GM20000 (cell line): ENCODE measurements at regions not wholly inside any gene's neighbourhood (a gene's known extent, or its start where the extent isn't known, plus 50 kb on each side); places are given as distances from the start of the nearest gene placed in this dataset.

ENCODE experiments used
- DNase-seq: peaks from one replicate; pipeline ENCODE4 v3.0.0; 2012; ENCODE audit warnings: low spot score
- CTCF ChIP-seq: IDR thresholded peaks from 2 replicates; pipeline ENCODE4 v1.5.1; 2012; ENCODE audit warnings: mild to moderate bottlenecking, control low read depth; ENCODE audit errors: extremely low read depth, missing control alignments

- no peak for TF ChIP-seq CTCF
- no peak for DNase-seq
Measured at GRCh38 chr1:117678246-117678977, 72.6 kb downstream of the TENT5C start.

- DNase-seq, result no peak
- no peak for TF ChIP-seq CTCF
Measured at GRCh38 chr1:117679299-117679698, 73.5 kb downstream of the TENT5C start.

- TF ChIP-seq CTCF, result no peak
- no peak for DNase-seq
Measured at GRCh38 chr1:117679868-117680267, 74.0 kb downstream of the TENT5C start.

- TF ChIP-seq CTCF, result no peak
- DNase-seq, result no peak
Measured at GRCh38 chr1:117680316-117681002, 74.6 kb downstream of the TENT5C start.

GRCh38 chr1:117681093-117681900, 75.4 kb downstream of the TENT5C start:
- DNase-seq, result no peak
- no peak for TF ChIP-seq CTCF

- no peak for TF ChIP-seq CTCF
- no peak for DNase-seq
Measured at GRCh38 chr1:117681901-117682250, 76.0 kb downstream of the TENT5C start.

GRCh38 chr1:117682372-117682771, 76.5 kb downstream of the TENT5C start:
- DNase-seq, result no peak
- no peak for TF ChIP-seq CTCF
